ENCODE measurements at regions not wholly inside any gene's neighbourhood (a gene's known extent, or its start where the extent isn't known, plus 50 kb on each side); places are given as distances from the start of the nearest gene placed in this dataset.

DNA sequence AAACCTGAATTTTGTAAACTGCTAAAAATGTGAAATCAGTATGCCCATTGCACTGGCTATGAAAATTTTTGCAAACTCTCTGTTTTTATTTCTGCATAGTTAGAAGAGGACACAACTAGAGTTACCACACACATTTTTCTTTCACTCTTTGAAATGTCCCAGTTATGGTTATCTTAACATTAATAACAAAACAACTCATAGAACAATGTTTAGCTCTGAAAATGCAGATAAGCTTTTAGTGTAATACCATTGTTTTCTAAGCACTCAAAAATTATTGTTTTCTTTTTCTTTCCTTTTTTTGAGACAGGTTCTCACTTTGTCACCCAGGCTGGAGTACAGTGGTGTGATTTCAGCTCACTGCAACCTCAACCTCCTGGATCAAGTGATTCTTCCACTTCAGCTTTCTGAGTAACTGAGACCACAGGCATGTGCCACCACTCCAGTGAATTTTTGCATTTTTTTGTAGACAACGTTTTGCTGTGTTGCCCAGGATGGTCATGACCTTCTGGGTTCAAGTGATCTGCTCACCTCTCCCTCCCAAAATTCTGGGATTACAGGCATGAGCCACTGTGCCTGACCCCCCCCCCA is 1204.5 kb upstream of the ZEB2 start:
- Histone ChIP-seq H3K4me3 (no peak overlapping the region), H3K4me1 (no peaks in the 10 kb centered on the region), H3K27me3 (no peaks in the 10 kb centered on the region), H3K27ac (no peak overlapping the region), H3K9me3 (no peaks in the 10 kb centered on the region), H3K36me3 (no peaks in the 10 kb centered on the region)
- no peak for DNase-seq
- WGBS, 2 donors, result 38 to 39% methylated on average over 1 of the region's 1 CpG
- intact Hi-C loops (cut with DNase I), result no loop called here
- TF ChIP-seq EP300 (IDR thresholded peaks at IDR 0.05) (no peak), POLR2A (IDR thresholded peaks at IDR 0.05) (no peak), POLR2AphosphoS5 (IDR thresholded peaks at IDR 0.05) (no peak)
- TF ChIP-seq, protein P1, sequence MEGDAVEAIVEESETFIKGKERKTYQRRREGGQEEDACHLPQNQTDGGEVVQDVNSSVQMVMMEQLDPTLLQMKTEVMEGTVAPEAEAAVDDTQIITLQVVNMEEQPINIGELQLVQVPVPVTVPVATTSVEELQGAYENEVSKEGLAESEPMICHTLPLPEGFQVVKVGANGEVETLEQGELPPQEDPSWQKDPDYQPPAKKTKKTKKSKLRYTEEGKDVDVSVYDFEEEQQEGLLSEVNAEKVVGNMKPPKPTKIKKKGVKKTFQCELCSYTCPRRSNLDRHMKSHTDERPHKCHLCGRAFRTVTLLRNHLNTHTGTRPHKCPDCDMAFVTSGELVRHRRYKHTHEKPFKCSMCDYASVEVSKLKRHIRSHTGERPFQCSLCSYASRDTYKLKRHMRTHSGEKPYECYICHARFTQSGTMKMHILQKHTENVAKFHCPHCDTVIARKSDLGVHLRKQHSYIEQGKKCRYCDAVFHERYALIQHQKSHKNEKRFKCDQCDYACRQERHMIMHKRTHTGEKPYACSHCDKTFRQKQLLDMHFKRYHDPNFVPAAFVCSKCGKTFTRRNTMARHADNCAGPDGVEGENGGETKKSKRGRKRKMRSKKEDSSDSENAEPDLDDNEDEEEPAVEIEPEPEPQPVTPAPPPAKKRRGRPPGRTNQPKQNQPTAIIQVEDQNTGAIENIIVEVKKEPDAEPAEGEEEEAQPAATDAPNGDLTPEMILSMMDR (IDR thresholded peaks at IDR 0.05), result no peak

DNA sequence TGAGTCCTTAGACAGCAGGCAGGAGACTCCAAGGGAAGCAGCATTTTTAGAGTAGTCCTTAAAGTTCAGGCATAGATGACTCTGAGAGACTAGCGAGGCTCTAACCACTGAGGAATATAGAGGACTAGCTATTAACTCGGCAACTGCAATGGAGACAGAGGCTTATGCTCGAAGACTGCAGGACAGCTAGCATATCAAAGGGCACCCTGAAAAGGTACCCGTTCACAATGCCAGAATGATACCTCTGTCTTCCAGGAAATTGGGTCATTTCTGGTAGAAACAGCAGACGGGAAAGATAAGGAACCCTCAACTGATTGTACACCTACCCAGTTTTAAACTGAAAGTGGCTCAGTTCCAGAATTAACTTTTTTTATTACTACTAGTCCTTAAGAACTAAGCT is 1204.0 kb upstream of the ZEB2 start:
- TF ChIP-seq EP300 (IDR thresholded peaks at IDR 0.05), result no peak
- Histone ChIP-seq H3K27ac (no peak overlapping the region), H3K27me3 (no peaks in the 10 kb centered on the region), H3K9me3 (no peaks in the 10 kb centered on the region), H3K36me3 (no peaks in the 10 kb centered on the region), H3K4me1 (no peaks in the 10 kb centered on the region), H3K4me3 (no peak overlapping the region)
- intact Hi-C loops (cut with DNase I), result no loop called here
- DNase-seq, result no peak
- WGBS, 2 donors, result 36 to 56% methylated on average over 5 of the region's 5 CpGs

DNA sequence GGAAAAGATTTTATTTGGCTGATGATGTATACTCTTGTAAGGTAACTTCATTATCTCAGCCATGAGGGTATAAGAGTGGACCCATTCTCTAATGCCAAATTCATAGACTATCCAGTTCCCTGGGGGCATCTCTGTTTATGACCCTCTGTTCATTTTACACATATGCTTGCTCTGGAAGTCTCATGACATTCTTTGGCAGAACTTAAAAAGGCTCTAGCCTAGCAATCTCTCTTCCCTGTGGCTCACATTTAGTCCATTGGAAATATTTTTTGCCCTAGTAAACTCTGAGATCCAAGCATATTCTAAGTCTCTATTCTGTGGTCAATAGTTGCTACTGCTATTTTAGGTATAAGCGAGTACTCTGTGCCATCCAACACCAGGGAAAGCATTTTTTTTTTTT is 1201.8 kb upstream of the ZEB2 start:
- no peak for DNase-seq
- H3K36me3 ChIP-seq, result no peaks in the 10 kb centered on the region
- intact Hi-C loops (cut with DNase I), result no loop called here
- H3K27me3 ChIP-seq, result no peaks in the 10 kb centered on the region
- TF ChIP-seq POLR2AphosphoS5 (IDR thresholded peaks at IDR 0.05) (no peak), POLR2A (IDR thresholded peaks at IDR 0.05) (no peak), EP300 (IDR thresholded peaks at IDR 0.05) (no peak)
- TF ChIP-seq, protein P1 (IDR thresholded peaks at IDR 0.05), result no peak
- H3K9me3 ChIP-seq, result no peaks in the 10 kb centered on the region
- H3K27ac ChIP-seq, result no peak overlapping the region
- H3K4me3 ChIP-seq, result no peak overlapping the region
- no peaks in the 10 kb centered on the region for H3K4me1 ChIP-seq
- 82 to 90% methylated on average over 1 of the region's 1 CpG for WGBS, 2 donors

DNA sequence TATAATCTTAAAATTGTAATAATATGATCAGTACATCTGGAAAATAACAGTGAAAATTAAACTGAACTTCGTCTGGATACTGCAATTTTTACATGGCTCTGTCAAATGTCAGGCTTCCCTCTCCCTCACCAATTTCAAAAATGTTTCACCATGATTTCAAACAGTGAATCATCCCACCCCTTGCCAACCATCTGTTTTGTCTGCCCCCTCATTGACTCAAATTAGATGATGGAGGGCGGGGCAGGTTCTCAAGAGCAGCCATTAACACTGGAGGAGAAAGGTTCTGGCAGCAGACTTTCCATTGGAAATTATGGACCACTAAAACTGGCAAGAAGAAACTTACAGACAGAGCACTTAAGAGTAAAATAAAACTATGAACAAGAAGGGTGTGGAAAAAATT is 1195.7 kb upstream of the ZEB2 start:
- intact Hi-C loops (cut with DNase I), result no loop called here
- H3K9me3 ChIP-seq, result peaks cover 0 to 4% (median under 1%) of the 10 kb centered on the region in 4 donors
- H3K4me1 ChIP-seq, result no peaks in the 10 kb centered on the region
- no peaks in the 10 kb centered on the region for H3K36me3 ChIP-seq
- WGBS, 2 donors, result 73 to 85% methylated on average over 2 of the region's 2 CpGs
- no peak for TF ChIP-seq POLR2AphosphoS5 (IDR thresholded peaks at IDR 0.05)
- TF ChIP-seq, protein P1 (IDR thresholded peaks at IDR 0.05), result no peak
- no peak for TF ChIP-seq EP300 (IDR thresholded peaks at IDR 0.05)
- no peak for TF ChIP-seq POLR2A (IDR thresholded peaks at IDR 0.05)
- H3K27ac ChIP-seq, result no peak overlapping the region
- DNase-seq, result no peak
- H3K27me3 ChIP-seq, result no peaks in the 10 kb centered on the region
- H3K4me3 ChIP-seq, result no peak overlapping the region

DNA sequence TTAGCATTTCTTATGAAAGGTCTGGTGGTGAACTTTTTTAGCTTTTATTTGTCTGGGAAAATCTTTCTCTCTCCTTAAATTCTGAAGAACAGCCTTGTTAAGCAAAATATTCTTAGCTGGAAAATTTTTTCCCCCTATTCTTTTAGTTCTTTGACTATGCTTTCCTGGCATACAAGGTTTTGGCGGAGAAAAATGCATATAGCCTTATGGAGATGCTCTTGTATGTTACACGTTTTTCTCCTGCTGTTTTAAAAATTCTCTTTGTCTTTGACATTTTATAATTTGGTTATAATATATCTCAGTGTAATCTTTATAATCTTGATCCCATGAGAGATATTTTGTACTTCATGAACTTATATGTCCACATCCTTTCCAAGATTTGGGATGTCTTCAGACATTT is 1190.4 kb upstream of the ZEB2 start:
- Histone ChIP-seq H3K27ac (no peak overlapping the region), H3K27me3 (no peaks in the 10 kb centered on the region), H3K36me3 (no peaks in the 10 kb centered on the region), H3K9me3 (peaks cover 0 to 4% (median under 1%) of the 10 kb centered on the region in 4 donors), H3K4me1 (no peaks in the 10 kb centered on the region), H3K4me3 (no peak overlapping the region)
- whole genome bisulfite sequencing, 2 donors, result 80 to 89% methylated on average over 2 of the region's 2 CpGs
- no peak for DNase-seq
- TF ChIP-seq POLR2AphosphoS5 (IDR thresholded peaks at IDR 0.05), result no peak
- TF ChIP-seq POLR2A (IDR thresholded peaks at IDR 0.05), result no peak
- no peak for TF ChIP-seq EP300 (IDR thresholded peaks at IDR 0.05)
- intact Hi-C loops (cut with DNase I), result no loop called here

DNA sequence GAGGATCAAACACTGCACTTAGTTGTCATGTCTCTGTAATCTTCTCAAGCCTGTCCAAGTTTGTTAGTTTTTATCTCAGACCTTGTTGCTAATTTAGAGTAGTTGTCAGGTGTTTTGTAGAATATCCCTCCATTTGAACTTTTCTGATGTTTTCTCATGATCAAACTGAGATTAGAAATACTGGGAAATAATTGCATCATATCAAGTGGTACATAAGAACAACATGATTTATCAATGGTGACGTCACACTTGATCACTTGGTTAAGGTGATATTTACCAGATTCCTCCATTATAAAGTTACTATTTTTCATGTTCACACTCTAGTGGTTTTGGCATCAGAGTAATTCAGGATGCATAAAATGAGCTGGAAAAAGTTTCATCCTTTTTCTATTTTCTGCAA is 1182.4 kb upstream of the ZEB2 start:
- Histone ChIP-seq H3K27me3 (no peaks in the 10 kb centered on the region), H3K9me3 (no peaks in the 10 kb centered on the region), H3K36me3 (no peaks in the 10 kb centered on the region), H3K27ac (no peak overlapping the region), H3K4me3 (no peak overlapping the region), H3K4me1 (no peaks in the 10 kb centered on the region)
- intact Hi-C loops (cut with DNase I), result no loop called here
- DNase-seq, result no peak
- TF ChIP-seq POLR2AphosphoS5 (IDR thresholded peaks at IDR 0.05), result no peak
- TF ChIP-seq, protein P1 (IDR thresholded peaks at IDR 0.05), result no peak
- TF ChIP-seq EP300 (IDR thresholded peaks at IDR 0.05), result no peak
- TF ChIP-seq POLR2A (IDR thresholded peaks at IDR 0.05), result no peak
- WGBS, 2 donors, result 77 to 88% methylated on average over 1 of the region's 1 CpG

Measured in sigmoid colon (tissue), 6 donors.